HepG2 (cell line): ENCODE measurements at regions not wholly inside any gene's neighbourhood (a gene's known extent, or its start where the extent isn't known, plus 50 kb on each side); places are given as distances from the start of the nearest gene placed in this dataset.

Source experiments
- ATAC-seq: fragments of 200-7000 bp; cut with Tn5 transposase; 3 replicates; pipeline ENCODE4 v1.9.1; 2020; ENCODE audit warnings: mild to moderate bottlenecking, moderate library complexity
- BruUV-seq: library from RNA; stranded (reverse); fragments of 400-500 nt; replicated peaks from 2 replicates; lab custom pipeline; 2021; lab: Mats Ljungman, UMichigan
- CTCF ChIA-PET: fragments of 300-600 bp; formaldehyde crosslinking; extraction: SDS; loops from one replicate; lab custom pipeline; 2021; ENCODE audit warnings: low total read pairs, inconsistent platforms, low intra/inter-chr PET ratio; lab: Yijun Ruan, JAX
- POLR2A ChIA-PET: fragments of 350-600 bp; sonication (Branson Sonifier 250); formaldehyde crosslinking; loops from one replicate; lab custom pipeline; 2020; ENCODE audit warnings: antibody characterized with exemption, inconsistent platforms; lab: Yijun Ruan, JAX
- DNase-seq: peaks from one replicate; pipeline ENCODE4 v3.0.0-alpha.2; 2015; ENCODE audit warnings: low spot score
- FAIRE-seq: peaks from 3 replicates; lab custom pipeline; 2011; peaks lifted over from hg19 to GRCh38; lab: Jason Lieb, UNC
- H2AFZ ChIP-seq: one replicate; pipeline ENCODE4 v1.6.1; 2011; ENCODE audit warnings: low read length, inconsistent platforms
- H3K27ac ChIP-seq: fragments of 300-600 bp; 3 replicates; pipeline ENCODE4 v1.8.0; 2011; ENCODE audit warnings: mixed run types, mild to moderate bottlenecking, mixed read lengths, low read length, inconsistent platforms; ENCODE audit not compliant: insufficient read depth; ENCODE audit errors: extremely low read length
- H3K27me3 ChIP-seq, 2 experiments: fragments of 200-600 bp in 1 of 2; 2 replicates in 1 of 2; 3 replicates in 1 of 2; pipeline versions ENCODE4 v1.6.0 to v1.8.0; 2011; ENCODE audit warnings: low read length in 2 of 2, mild to moderate bottlenecking in 2 of 2, moderate library complexity in 2 of 2, inconsistent platforms in 1 of 2; ENCODE audit not compliant: insufficient read depth in 2 of 2, control insufficient read depth in 1 of 2
- H3K36me3 ChIP-seq, 2 experiments: fragments of 200-600 bp in 1 of 2; replicated peaks in 1 of 2; 2 replicates in 1 of 2; 3 replicates in 1 of 2; pipeline versions ENCODE4 v1.5.1 to v1.8.0; 2011; ENCODE audit warnings: low read length in 2 of 2, inconsistent platforms in 1 of 2; ENCODE audit not compliant: insufficient read depth in 2 of 2, control insufficient read depth in 1 of 2
- H3K4me1 ChIP-seq: 2 replicates; pipeline ENCODE4 v1.5.1; 2012; ENCODE audit warnings: low read length, inconsistent platforms; ENCODE audit not compliant: insufficient read depth
- H3K4me2 ChIP-seq: 2 replicates; pipeline ENCODE4 v1.6.0; 2011; ENCODE audit warnings: low read depth, low read length, inconsistent platforms
- H3K4me3 ChIP-seq, 3 experiments: fragments of 200-600 bp in 1 of 3; sonication (generic), shearing (Covaris generic) in 1 of 3; replicated peaks in 1 of 3; 2 replicates each; pipeline ENCODE4 v1.5.1; 2011 to 2016; ENCODE audit warnings: low read length in 3 of 3, inconsistent platforms in 2 of 3, low read depth in 2 of 3, mild to moderate bottlenecking in 2 of 3, control low read depth in 1 of 3, mixed read lengths in 1 of 3; ENCODE audit not compliant: insufficient read depth in 1 of 3
- H3K79me2 ChIP-seq: one replicate; pipeline ENCODE4 v1.6.1; 2011; ENCODE audit warnings: low read length, inconsistent platforms; ENCODE audit not compliant: insufficient read depth
- H3K9ac ChIP-seq: 2 replicates; pipeline ENCODE4 v1.6.0; 2011; ENCODE audit warnings: mild to moderate bottlenecking, low read depth, low read length, inconsistent platforms; ENCODE audit not compliant: insufficient read depth
- H3K9me3 ChIP-seq: 2 replicates; pipeline ENCODE4 v1.5.1; 2012; ENCODE audit warnings: mild to moderate bottlenecking, low read length
- H4K20me1 ChIP-seq: 2 replicates; pipeline ENCODE4 v1.6.0; 2011; ENCODE audit warnings: inconsistent platforms, mild to moderate bottlenecking, low read length, moderate library complexity; ENCODE audit not compliant: insufficient read depth
- ARNT2 ChIP-seq: sonication (generic); formaldehyde crosslinking; IDR thresholded peaks from 2 replicates; pipeline ENCODE4 v1.8.0; 2022; ENCODE audit warnings: mild to moderate bottlenecking, low read depth, missing genetic modification reagents, moderate library complexity
- CBX2 ChIP-seq, 2 experiments: fragments of 200-600 bp in 1 of 2; sonication (generic); formaldehyde crosslinking in 1 of 2; IDR thresholded peaks; 2 replicates each; pipeline versions ENCODE4 v1.7.0 to v1.8.1; 2018 to 2022; ENCODE audit warnings: low read depth in 2 of 2, low read length in 1 of 2, mild to moderate bottlenecking in 1 of 2, missing genetic modification reagents in 1 of 2
- JUN ChIP-seq: sonication (generic); formaldehyde crosslinking; IDR thresholded peaks from 2 replicates; pipeline ENCODE4 v1.4.0; 2020; ENCODE audit warnings: mild to moderate bottlenecking, missing genetic modification reagents
- NBN ChIP-seq: fragments of 450-650 bp; conservative IDR thresholded peaks from 2 replicates; pipeline ENCODE4 v1.6.1; 2017
- POGK ChIP-seq: sonication (generic); formaldehyde crosslinking; conservative IDR thresholded peaks from 2 replicates; pipeline ENCODE4 v1.8.0; 2022; ENCODE audit warnings: mild to moderate bottlenecking, moderate library complexity, missing genetic modification reagents
- PRDM10 ChIP-seq: sonication (generic); formaldehyde crosslinking; IDR thresholded peaks from 2 replicates; pipeline ENCODE4 v1.4.0; 2020; ENCODE audit warnings: low read depth, missing genetic modification reagents
- ZBTB1 ChIP-seq: sonication (generic); formaldehyde crosslinking; IDR thresholded peaks from 2 replicates; pipeline ENCODE4 v1.4.0; 2020; ENCODE audit warnings: missing genetic modification reagents, borderline replicate concordance
- ZKSCAN5 ChIP-seq: sonication (generic); formaldehyde crosslinking; IDR thresholded peaks from 2 replicates; pipeline ENCODE4 v1.5.1; 2020; ENCODE audit warnings: mild to moderate bottlenecking, missing genetic modification reagents
- ZNF263 ChIP-seq: sonication (generic); formaldehyde crosslinking; IDR thresholded peaks from 2 replicates; pipeline ENCODE4 v1.4.0; 2020; ENCODE audit warnings: missing genetic modification reagents
- ZNF367 ChIP-seq: sonication (generic); formaldehyde crosslinking; IDR thresholded peaks from 2 replicates; pipeline ENCODE4 v1.4.0; 2020; ENCODE audit warnings: missing genetic modification reagents, borderline replicate concordance
- ZNF646 ChIP-seq: sonication (generic); formaldehyde crosslinking; IDR thresholded peaks from 2 replicates; pipeline ENCODE4 v1.9.0; 2021; ENCODE audit warnings: mild to moderate bottlenecking, missing genetic modification reagents
- ZNF781 ChIP-seq: sonication (generic); formaldehyde crosslinking; IDR thresholded peaks from 2 replicates; pipeline ENCODE4 v1.5.1; 2020; ENCODE audit warnings: borderline replicate concordance, mild to moderate bottlenecking, missing genetic modification reagents; ENCODE audit errors: not compliant biosample characterization
- WGBS: methylation state at CpG from one replicate; pipeline ENCODE4 v1.1.6; 2017; ENCODE audit warnings: low lambda C conversion rate; 5-methylcytosine and 5-hydroxymethylcytosine counted together
- in situ Hi-C: cut with HindIII; loops from 2 replicates; pipeline ENCODE4 v1.10.0; 2017; ENCODE audit warnings: low pct_unique_long_range_greater_than_20kb; ENCODE audit not compliant: extremely low pct_ligation_motif_present
- intact Hi-C: fragments of 100-400 bp; cut with micrococcal nuclease; formaldehyde crosslinking; loops from one replicate; pipeline ENCODE4 v1.10.0; 2022; ENCODE audit not compliant: unreplicated experiment

GRCh38 chr3:16720367-16720940 is 115.2 kb upstream of the DAZL start:
- Histone ChIP-seq H3K79me2 (no peaks in the 10 kb centered on the region), H3K4me1 (no peaks in the 10 kb centered on the region), H3K4me2 (no peak overlapping the region), H2AFZ (no peak overlapping the region), H3K9ac (no peak overlapping the region), H3K36me3 (no peaks in the 10 kb centered on the region), H4K20me1 (no peaks in the 10 kb centered on the region), H3K9me3 (no peaks in the 10 kb centered on the region), H3K27ac (no peak overlapping the region), H3K4me3 (no peak overlapping the region), H3K27me3 (no peaks in the 10 kb centered on the region; a peak in 1 of 5 replicates)
- no TSS peak for BruUV-seq
- under 1% methylated on average over 3 of the region's 3 CpGs for WGBS
- in situ Hi-C loops (no loop called here), intact Hi-C loops (no loop called here)
- ATAC-seq (no peak), FAIRE-seq (no peak), DNase-seq (no peak)
- ChIA-PET POLR2A (no interaction called here), CTCF (no interaction called here)
- TF ChIP-seq JUN (CRISPR knock-in tag) (no peak), ZBTB1 (CRISPR knock-in tag) (no peak), ZKSCAN5 (CRISPR knock-in tag) (no peak), POGK (no peak), ZNF646 (no peak), CBX2 (IDR thresholded peaks at IDR 0.05; ENCODE audit: low read depth, low read length) (no peak), CBX2 (CRISPR knock-in tag; IDR thresholded peaks at IDR 0.05; ENCODE audit: low read depth) (no peak), ZNF263 (CRISPR knock-in tag) (no peak), NBN (no peak), ARNT2 (CRISPR knock-in tag) (no peak), ZNF781 (CRISPR knock-in tag) (no peak), ZNF367 (CRISPR knock-in tag) (no peak), PRDM10 (no peak)
